Head of caudate nucleus (tissue), 42 donors: ENCODE measurements at regions not wholly inside any gene's neighbourhood (a gene's known extent, or its start where the extent isn't known, plus 50 kb on each side); places are given as distances from the start of the nearest gene placed in this dataset.
A peak's percentile ranks its signal among the peaks of the same experiment; 100 is the strongest.

Experiments used
- DNase-seq, 42 donors: peaks; one replicate each; pipeline versions ENCODE4 v3.0.0 to v3.0.0-alpha.2; 2020 to 2021; ENCODE audit warnings: mixed read lengths in 7 of 42
- intact Hi-C: fragments of 100-400 bp; cut with DNase I; formaldehyde crosslinking; loops from one replicate; pipeline ENCODE4 v1.15.0; 2022

DNA sequence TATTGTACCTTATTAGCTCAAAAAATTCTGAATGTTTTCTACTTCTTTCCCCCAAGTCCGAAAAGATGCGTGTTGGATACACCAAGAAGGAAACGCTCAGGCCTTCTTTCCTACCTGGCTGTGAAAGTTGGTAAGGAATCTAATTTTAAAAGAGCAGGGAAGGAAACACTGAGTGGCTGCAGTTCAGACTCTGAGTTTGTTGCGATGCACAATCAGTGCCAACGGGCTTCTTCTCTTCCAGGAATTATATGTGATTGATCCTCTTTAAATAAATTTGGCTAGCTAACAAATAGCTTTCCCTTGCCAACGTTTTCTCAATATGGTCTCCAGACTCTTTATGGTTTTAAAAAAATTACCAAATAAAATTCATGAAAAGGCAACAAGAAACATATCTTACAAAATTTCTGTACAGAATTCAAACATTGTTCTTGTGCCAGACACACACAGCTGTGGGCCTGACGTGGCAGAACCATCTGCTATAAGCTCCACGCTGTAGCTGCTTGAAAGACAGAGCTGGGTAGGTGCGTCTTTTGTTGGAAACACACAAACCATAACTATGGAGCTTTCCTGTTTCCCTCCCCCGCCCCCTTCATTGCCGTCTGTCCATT is 493.1 kb downstream of the ZNF608 start:
- peak in 29 of 42 donors; percentile 22 to 76 (median 51) for DNase-seq
- intact Hi-C loops: no loop called here

DNA sequence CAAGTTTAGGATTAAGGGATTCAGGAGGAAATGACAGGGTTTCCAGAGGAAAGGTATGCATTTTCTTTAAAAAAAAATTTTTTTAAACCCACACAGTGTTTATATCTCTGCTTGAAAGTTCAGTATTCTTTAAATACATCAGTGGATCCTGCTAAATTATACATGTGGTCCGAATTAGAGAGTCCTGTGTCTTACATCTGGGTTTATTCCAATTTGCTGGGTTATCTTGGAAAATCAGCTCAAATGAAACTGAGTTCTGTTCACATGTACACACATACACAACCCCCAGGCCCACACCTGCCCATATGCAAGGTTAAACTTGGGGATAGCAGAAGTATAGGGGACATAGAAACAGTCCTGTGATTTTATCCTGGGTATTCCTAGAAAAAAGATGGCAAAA is 493.7 kb downstream of the ZNF608 start:
- intact Hi-C loops: no loop called here
- no peak for DNase-seq

DNA sequence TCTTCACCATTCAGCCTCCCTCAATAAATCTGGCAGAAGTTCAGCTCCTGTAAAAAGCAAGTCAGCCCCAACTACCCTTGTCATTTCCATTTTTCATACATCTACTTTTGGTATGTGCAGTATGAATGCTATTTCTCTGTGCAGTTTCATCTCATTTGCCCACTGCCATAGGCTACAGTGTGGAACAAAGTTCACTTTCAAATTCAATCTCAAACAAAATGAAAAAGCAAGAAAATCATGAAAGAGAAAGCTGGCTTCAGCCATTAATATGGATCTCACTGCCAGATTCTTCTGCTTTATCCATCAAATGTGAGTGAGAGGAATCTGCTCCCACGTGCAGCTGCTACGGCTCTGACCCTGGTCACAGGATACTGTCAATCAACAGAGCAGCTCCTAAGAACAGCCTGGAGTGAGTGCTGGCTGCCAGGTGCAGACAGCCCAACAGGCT is 494.2 kb downstream of the ZNF608 start:
- intact Hi-C loops: no loop called here
- peak in 1 of 42 donors; percentile 36 for DNase-seq

DNA sequence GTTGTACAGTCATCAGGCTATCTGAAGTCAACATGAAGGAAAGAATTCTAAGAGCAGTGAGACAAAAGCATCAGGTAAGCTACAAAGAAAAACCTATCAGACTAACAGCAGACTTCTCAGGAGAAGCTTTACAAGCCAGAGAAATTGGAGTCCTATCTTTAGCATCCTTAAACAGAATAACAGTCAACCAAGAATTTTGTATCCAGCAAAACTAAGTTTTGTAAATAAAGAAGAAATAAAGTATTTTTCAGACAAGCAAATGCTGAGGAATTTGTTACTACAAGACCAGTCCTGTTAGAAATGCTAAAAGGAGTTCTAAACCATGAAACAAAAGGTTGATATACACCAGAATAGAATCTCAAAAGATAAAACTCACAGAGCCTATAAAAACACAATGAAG is 501.2 kb downstream of the ZNF608 start:
- intact Hi-C loops: no loop called here
- no peak for DNase-seq

DNA sequence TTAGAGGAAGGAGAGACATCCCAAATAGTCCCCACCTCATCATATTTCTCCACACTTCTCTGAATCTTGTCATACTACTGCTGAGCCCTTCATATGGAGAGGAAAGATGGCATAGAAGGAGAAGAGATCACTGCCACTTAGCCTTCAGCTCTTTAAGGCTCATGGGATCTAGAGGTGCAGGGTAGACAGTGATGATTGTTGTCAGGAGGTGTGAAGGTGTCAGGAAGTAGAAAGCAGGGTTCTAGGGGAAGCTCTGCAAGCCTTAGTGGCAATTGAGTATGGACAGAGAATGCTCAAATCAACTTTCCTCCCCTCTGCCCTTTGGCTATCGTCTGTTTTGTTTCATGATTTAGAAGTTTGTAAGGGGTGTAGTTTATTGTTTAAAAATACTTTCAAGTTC is 505.7 kb downstream of the ZNF608 start:
- intact Hi-C loops: no loop called here
- DNase-seq: no peak

DNA sequence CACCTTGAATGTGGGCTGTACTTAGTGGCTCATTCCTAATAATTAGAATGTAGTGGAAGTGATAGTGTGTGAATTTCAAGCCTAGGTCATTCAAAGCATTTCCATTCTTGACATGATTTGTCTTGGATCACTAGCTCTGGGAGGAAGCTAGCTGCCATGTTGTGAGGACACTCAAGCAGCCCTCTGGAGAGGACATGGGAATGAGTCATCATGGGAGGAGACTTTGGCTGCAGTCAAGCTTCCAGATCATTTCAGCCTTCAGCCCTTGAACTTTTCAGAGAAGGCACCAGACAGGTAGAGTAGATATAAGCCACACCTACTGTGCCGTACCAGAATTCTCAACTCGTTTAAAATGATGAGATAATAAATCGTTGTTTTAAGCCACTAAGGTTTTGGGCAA is 506.9 kb downstream of the ZNF608 start:
- intact Hi-C loops: no loop called here
- DNase-seq: no peak

DNA sequence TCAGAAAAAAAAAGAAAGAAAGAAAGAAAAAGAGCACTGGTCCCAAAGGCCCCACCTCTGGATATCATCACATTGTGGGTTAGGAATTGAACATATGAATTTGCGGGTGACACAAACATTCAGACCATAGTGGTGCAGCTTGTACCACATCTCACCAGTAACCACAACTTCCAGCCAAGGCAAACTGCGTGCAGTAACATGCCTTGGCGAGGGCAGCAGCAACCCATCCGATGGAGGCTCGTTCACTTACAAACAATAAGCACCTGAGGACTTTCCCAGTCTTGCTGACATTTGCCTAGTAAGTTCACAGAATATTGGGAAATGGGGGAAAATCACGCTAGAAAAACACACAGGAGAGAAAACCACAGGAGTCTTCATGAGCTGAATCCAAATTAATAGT is 508.1 kb downstream of the ZNF608 start:
- no peak for DNase-seq
- intact Hi-C loops: no loop called here

DNA sequence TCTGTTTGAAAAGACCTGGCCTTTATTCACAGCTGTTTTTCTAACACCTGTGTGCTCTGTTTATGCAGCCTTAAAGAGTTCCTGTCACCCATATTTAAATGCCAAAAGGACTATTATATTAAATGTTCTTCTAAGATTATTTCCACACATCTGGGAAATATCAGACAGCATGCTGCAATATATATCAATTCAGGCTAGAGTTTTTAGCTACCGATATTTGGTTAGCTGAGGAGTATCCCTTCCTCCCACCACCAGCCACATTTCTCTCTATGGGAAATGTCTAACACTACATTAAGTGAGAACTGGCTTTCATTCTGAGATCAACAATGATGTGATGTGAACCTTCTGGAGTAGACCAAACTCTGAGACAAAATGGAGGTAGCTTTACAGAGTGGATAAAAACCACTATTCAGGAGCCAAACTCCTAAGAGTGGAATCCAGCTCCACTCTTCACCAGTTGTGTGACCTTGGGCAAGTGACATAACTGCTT is 509.2 kb downstream of the ZNF608 start:
- intact Hi-C loops: no loop called here
- no peak for DNase-seq

DNA sequence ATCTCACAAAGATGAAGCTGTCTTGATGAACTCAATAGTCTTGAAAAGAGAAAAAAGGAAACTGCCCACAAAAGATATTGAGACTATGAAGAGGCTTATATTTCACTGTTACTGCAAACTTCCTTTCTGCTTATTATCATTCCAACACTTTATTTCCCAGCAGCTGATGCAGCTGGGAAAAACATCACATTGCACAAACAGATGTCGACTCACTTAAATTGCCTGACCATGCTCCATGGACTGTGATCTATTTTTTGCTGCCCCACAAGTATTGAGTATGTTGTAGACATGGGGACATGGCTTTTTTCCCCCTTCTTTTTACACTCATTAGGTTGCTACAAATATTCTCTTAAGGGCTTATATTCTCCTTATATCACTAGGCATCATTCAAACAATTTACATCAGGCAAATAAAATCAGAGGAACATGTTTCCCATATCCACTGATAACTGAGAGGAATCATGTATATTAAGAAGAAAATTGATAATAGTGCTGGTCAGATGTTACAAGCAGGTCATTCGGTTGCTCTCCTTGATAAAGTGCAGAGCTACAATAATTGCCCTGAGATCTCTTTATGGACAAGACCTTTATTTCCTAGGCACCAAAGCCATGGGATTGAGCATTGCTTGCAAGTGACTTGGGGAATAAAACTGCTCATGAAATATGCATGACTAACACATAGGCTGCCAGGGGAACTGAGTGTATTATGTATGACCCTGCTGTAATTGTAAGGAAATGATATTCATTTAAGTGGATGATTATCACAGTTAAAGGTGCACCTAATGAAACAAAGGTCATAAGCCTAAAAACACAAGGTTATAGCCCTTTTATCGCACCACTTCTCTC is 509.9 kb downstream of the ZNF608 start:
- intact Hi-C loops: no loop called here
- DNase-seq: no peak

DNA sequence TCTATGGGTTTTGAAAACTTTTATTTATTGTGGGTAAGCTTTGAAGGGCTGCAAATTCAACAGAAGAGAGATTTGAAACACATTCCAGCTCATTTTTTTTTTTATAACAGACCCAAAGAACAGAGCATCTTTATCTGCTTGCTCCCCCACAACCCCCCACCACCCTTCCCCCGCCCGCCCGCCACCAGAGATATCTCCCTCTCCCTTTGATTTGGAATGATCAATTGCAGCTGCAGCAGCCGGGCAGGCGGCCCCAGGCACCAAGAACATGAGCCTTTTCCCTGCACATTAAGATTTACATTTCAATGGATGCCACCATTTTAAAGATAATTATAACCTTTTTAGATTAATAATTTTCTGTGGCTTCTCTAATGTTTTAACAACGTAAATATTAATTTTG is 510.9 kb downstream of the ZNF608 start:
- intact Hi-C loops: no loop called here
- DNase-seq: peak; percentile 31 to 84 (median 66)

DNA sequence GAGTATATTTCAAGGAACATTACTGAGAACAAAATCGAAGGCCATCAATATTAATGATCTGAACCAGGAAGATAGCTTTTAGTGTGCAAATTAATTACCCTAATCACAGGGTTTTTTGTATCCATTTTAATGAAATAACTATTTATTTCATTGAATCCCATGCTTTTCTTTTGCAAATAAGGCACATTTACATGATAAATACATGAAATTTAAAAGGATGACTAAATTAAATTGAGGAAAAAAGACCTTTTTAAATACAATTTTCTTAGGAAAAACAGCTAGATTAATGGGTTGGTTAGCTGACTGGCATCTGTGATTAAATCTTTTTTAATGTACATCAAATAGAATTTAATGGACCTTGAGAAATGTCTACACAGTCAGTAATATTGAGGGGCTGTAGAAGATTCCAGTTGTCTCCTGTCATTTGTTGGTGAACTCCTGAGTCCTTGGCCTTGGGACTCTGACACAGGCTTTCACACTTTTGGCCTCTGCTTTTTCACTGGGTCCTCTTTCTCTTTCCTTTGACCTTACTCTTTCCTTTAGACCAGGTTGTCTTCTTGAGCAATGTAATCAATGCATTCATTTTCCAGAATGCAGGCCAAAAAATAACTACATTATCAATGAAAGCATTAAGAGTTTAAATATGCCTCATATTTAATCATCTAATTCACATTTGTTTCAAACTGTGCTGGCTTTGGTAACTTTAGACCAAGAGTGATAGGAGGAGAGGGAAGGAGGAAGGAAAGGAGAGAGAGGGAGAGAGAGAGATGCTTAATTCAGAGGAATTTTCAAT is 511.5 kb downstream of the ZNF608 start:
- intact Hi-C loops: no loop called here
- DNase-seq: no peak

DNA sequence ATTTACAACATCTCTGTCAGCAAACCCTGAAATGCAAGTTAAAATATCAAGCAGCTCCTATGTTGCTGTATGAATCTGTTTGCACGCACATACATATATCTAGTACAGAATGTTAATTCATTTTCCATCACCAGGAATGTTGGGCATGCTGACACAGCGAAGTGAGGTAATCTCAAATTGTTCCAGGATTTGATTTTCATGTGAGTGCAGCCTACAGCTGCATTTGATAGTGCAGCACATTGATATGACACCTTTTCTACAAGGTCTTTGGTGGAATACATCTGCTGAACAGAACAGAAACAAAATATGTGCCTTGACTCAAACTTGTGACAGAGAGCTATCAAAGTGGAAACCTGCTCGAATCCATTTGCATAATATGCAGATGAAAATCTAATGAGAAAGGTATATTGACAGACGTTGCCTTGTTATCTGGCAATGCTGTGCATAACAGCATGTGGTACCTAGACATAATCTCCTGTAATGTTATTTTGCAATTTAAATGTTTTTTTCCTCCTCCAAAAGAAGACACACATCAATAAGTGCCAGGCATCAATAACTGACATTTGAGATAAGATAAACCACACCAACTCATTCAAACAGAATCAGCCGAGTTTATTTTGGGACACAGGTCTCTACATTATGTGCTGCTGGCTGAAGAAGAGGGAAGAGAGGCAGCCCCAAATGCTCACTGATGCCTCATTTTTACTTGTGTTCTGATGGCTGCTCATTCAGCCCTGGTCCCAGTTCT is 512.2 kb downstream of the ZNF608 start:
- peak in 3 of 42 donors; percentile 23 to 54 (median 46) for DNase-seq

DNA sequence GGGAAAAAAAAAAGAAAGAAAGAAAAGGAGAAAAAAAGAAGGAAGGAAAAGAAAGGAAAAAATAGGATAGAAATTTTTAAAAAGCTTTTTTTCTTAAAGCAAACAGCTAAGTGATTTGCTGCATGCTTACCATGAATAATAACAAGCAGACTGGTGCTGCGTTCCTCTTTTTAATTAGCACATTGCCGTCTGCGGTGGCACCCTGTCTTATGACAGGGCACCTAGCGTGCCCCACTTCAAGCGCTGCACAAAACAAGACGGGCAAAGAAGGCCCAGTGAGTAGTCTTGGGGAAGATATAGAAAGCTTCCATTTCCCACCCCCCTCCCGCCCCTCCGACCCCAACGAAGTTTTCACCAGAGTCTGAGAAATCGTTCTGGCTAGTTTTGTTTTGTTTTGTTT is 513.9 kb downstream of the ZNF608 start:
- DNase-seq: peak in 6 of 42 donors; percentile 18 to 55 (median 38)

More for the DNA sequence above, 512.2 kb downstream of the ZNF608 start:
- intact Hi-C loops: no loop called here

DNA sequence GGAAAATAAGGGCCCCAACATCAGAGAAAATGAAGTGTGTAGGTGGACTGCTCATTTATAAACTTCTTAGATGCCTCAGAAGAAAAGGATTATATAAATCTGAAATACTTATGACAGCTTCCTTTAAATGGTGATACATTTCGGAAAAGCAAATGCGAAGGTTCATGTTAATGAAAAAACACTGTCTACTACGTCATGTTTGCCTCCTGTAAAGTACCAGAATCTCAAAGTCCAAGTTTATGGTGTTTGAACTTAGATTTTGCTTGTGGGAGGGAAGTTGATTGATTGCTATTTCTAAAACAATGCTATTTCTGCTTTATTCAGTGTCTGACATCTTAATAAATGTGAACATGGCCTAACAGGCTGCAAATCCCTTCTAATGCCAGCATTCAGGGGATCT is 514.6 kb downstream of the ZNF608 start:
- intact Hi-C loops: no loop called here
- DNase-seq: no peak

More for the DNA sequence above, 513.9 kb downstream of the ZNF608 start:
- intact Hi-C loops: no loop called here

DNA sequence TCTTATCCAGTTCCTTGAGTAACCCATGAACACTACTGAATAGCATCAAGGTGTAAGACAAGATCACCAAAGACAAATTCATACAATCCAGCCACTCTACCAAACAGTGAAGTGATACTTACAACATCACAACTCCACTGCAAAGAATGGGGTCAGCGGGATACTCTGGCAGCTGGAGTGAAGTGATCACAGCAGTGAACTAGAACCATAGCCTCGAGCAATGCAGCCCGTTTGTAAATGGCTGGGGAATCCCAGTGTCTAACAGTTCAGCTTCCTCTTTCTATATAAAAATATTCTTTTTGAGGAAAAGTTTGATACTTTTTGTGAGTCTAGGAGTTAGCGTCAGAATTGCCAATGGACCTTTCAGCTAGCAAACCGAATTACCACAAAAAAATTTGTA is 515.2 kb downstream of the ZNF608 start:
- DNase-seq: no peak
- intact Hi-C loops: no loop called here

DNA sequence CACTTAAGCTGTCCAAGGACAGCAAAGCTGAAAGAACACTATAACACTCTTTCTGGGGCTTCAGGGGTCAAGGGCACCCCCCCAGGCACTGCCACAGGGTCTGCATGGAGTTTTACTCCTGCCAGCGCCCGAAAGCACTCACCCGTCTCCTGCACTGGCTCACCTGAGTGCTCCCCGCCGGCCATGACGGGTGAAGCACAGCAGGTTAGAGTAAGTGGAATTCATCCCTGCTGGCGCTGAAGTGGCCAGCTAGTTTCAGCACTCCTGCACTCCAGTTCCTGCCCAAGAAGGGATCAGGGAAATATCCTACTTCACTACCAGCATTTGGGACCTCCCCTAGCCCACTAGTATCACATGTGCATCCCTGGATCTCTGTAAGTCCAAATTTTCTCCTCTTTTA is 516.0 kb downstream of the ZNF608 start:
- intact Hi-C loops: no loop called here
- no peak for DNase-seq

DNA sequence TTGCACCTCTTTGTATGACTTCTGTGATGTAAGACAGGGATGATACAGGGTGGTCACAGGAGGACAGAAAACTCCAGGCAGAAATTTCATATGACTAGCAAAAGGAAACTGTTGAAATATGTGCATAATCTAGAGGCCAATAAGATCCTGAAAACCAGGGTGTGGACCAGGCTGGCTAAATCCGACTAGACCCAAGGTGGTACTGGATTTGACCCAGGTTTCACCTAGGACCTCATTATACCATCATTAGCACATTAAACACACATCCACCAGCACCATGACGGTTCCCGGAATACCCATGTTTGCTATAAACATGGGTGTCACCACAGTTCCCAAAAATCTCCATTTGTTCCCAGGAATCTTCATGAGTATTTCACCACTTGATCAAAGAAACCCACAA is 517.1 kb downstream of the ZNF608 start:
- intact Hi-C loops: no loop called here
- DNase-seq: no peak

DNA sequence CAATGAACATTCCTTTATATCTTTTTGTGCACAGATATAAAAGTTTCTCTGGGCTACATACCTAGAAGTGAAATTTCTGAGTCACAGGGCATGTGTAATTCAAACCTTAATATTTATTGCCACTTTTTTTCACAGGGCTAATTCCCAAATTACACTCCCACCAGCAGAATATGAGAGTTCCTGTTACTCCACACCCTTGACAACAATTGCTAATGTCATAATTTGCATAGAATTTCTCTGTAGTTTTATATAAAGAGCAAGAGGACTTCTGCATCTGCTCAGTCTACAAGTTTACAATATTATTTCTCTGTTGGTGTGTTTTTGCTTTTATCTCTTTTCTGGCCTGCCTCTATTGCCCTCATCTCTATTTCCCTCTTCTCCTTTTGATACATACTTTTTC is 518.5 kb downstream of the ZNF608 start:
- intact Hi-C loops: no loop called here
- no peak for DNase-seq

DNA sequence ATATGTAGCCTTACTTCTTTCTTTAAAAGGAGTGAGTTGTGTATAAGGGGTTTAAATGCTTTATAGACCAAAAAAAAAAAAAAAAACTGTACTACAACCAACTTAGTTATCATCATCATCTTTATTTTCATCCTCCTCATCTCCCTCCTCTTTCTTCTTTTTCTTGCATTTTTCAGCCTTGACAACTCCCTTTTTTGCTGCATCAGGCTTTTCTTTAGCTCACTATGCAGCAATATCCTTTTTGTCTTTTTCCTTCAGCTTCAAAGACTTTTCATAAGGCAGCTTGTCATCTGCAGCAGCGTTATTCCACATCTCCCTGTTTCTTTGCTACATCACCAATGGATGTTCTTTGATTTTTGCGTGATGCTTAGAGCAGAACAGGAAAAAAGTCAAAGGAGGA is 526.0 kb downstream of the ZNF608 start:
- intact Hi-C loops: no loop called here
- no peak for DNase-seq
